HFFc6 (cell line): ENCODE measurements at regions not wholly inside any gene's neighbourhood (a gene's known extent, or its start where the extent isn't known, plus 50 kb on each side); places are given as distances from the start of the nearest gene placed in this dataset.

Experiments used
- DNase-seq: peaks from one replicate; pipeline ENCODE4 v3.0.0-alpha.2; 2018
- H3K27ac Mint-ChIP-seq: 2 replicates; pipeline ENCODE4 v1.8.0; 2020; ENCODE audit warnings: mild to moderate bottlenecking, mixed read lengths
- H3K27me3 Mint-ChIP-seq: 2 replicates; pipeline ENCODE4 v1.8.0; 2021; ENCODE audit warnings: mild to moderate bottlenecking, moderate library complexity, mixed read lengths; ENCODE audit not compliant: insufficient read depth
- H3K36me3 Mint-ChIP-seq: 2 replicates; pipeline ENCODE4 v1.8.0; 2021; ENCODE audit warnings: low read depth, mixed read lengths
- H3K4me1 Mint-ChIP-seq: 2 replicates; pipeline ENCODE4 v1.8.0; 2020; ENCODE audit warnings: low read depth, mixed read lengths
- H3K4me3 Mint-ChIP-seq: 2 replicates; pipeline ENCODE4 v1.8.0; 2020; ENCODE audit warnings: mild to moderate bottlenecking, moderate library complexity, mixed read lengths
- H3K9me3 Mint-ChIP-seq: 2 replicates; pipeline ENCODE4 v1.8.0; 2020; ENCODE audit warnings: mild to moderate bottlenecking, mixed read lengths
- CTCF ChIP-seq: fragments of 200-600 bp; sonication (generic); IDR thresholded peaks from 2 replicates; pipeline ENCODE4 v1.5.0; 2021; ENCODE audit warnings: antibody characterized with exemption, mild to moderate bottlenecking

GRCh38 chr4:55731959-55732358 is 87.6 kb upstream of the EXOC1L start:
- Mint-ChIP-seq H3K27ac (no peak overlapping the region), H3K9me3 (no peaks in the 10 kb centered on the region), H3K4me1 (no peaks in the 10 kb centered on the region), H3K27me3 (peaks cover 9% of the 10 kb centered on the region), H3K4me3 (no peak overlapping the region), H3K36me3 (no peaks in the 10 kb centered on the region)
- DNase-seq, result no peak
- no peak for TF ChIP-seq CTCF

- DNase-seq, result no peak
- TF ChIP-seq CTCF, result no peak
- no peak overlapping the region for H3K27ac Mint-ChIP-seq
- H3K4me1 Mint-ChIP-seq, result no peaks in the 10 kb centered on the region
- no peaks in the 10 kb centered on the region for H3K36me3 Mint-ChIP-seq
- no peaks in the 10 kb centered on the region for H3K9me3 Mint-ChIP-seq
- H3K27me3 Mint-ChIP-seq, result peaks cover 9% of the 10 kb centered on the region
- H3K4me3 Mint-ChIP-seq, result no peak overlapping the region
These were observed 86.7 kb upstream of the EXOC1L start for GRCh38 chr4:55732864-55733263.

GRCh38 chr4:55733932-55734331 is 85.7 kb upstream of the EXOC1L start:
- Mint-ChIP-seq H3K9me3 (no peaks in the 10 kb centered on the region), H3K27ac (no peak overlapping the region), H3K27me3 (peaks cover 7% of the 10 kb centered on the region), H3K36me3 (no peaks in the 10 kb centered on the region), H3K4me1 (no peaks in the 10 kb centered on the region), H3K4me3 (no peak overlapping the region)
- no peak for TF ChIP-seq CTCF
- DNase-seq, result peak; percentile 10

- Mint-ChIP-seq H3K4me3 (no peak overlapping the region), H3K27ac (no peak overlapping the region), H3K4me1 (no peaks in the 10 kb centered on the region), H3K36me3 (no peaks in the 10 kb centered on the region), H3K9me3 (no peaks in the 10 kb centered on the region), H3K27me3 (peaks cover 3% of the 10 kb centered on the region; the same call in 1 of the 2 replicates)
- DNase-seq, result no peak
- TF ChIP-seq CTCF, result peak; percentile 74
These were observed 82.9 kb upstream of the EXOC1L start for GRCh38 chr4:55736605-55737183.

- peak; percentile 28 for DNase-seq
- peaks cover 4% of the 10 kb centered on the region for H3K27me3 Mint-ChIP-seq
- peaks cover 7% of the 10 kb centered on the region for H3K4me1 Mint-ChIP-seq
- no peak overlapping the region for H3K4me3 Mint-ChIP-seq
- H3K27ac Mint-ChIP-seq, result no peak overlapping the region
- TF ChIP-seq CTCF, result no peak
- H3K9me3 Mint-ChIP-seq, result no peaks in the 10 kb centered on the region
- H3K36me3 Mint-ChIP-seq, result no peaks in the 10 kb centered on the region
These were observed 76.9 kb upstream of the EXOC1L start for GRCh38 chr4:55742655-55743202.

GRCh38 chr4:55744369-55744768 is 75.2 kb upstream of the EXOC1L start:
- Mint-ChIP-seq H3K4me3 (no peak overlapping the region), H3K36me3 (no peaks in the 10 kb centered on the region), H3K4me1 (peaks cover 7% of the 10 kb centered on the region), H3K27me3 (peaks cover 7% of the 10 kb centered on the region), H3K27ac (no peak overlapping the region), H3K9me3 (no peaks in the 10 kb centered on the region)
- no peak for DNase-seq
- TF ChIP-seq CTCF, result no peak
